ENCODE measurements at regions not wholly inside any gene's neighbourhood (a gene's known extent, or its start where the extent isn't known, plus 50 kb on each side); places are given as distances from the start of the nearest gene placed in this dataset.
"Not testable (repeated sequence)": the region's sequence is repeated elsewhere in the genome, so short reads cannot be mapped to it uniquely, and the experiment has no call there.

DNA sequence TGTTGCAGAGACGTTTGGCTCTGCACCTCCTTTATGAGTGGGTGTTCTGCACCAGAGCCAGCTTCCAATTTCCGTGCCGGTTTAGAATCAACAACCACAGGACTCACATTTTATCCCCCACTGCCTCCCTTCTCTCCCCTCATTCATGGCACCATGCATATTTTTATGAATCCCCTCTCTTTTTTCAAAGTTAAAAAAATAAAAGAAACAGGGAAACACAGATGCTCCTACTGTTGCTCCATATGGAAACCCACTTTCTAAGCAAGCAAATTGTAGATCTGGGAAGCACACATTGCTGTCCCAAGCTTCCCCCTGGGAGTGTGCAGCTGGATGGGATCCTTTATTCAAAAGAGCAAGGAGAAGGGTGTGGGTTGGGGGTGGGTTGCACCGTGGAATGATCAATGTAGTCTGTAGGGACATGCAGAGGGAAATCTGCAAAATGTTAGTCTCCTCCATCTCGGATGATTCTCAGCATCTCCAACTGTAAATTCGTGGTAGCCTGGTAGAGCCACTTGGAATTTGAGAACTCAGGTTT lies 410.0 kb upstream of the ADAMTSL1 start:
- no peak overlapping the region for H3K9ac ChIP-seq (ENCODE audit: extremely low read depth, insufficient read length, low read length)
- H2AK5ac ChIP-seq (ENCODE audit: insufficient read length, low read length) = no peak overlapping the region
- DNase-seq = no peak
- no peaks in the 10 kb centered on the region for H3K27me3 ChIP-seq (ENCODE audit: insufficient read depth, low read length)
- no peak overlapping the region for H2BK15ac ChIP-seq (ENCODE audit: low read depth, low read length)
- H3K27me3 Mint-ChIP-seq (ENCODE audit: low read depth) = no peaks in the 10 kb centered on the region
- no peak overlapping the region for H3T11ph ChIP-seq (ENCODE audit: low read length)
- no peak overlapping the region for H4K5ac ChIP-seq (ENCODE audit: insufficient read length, low read depth, low read length)
- no peak overlapping the region for H3K4me3 Mint-ChIP-seq
- no peaks in the 10 kb centered on the region for H4K20me1 ChIP-seq (ENCODE audit: control insufficient read depth, insufficient read depth, insufficient read length)
- no peak overlapping the region for H3K27ac ChIP-seq (ENCODE audit: insufficient read length, low read depth, low read length)
- no peaks in the 10 kb centered on the region for H3K4me1 ChIP-seq (ENCODE audit: insufficient read depth, low read length)
- H3K79me2 ChIP-seq (ENCODE audit: insufficient read depth, low read length) = no peaks in the 10 kb centered on the region
- TF ChIP-seq, protein P1, sequence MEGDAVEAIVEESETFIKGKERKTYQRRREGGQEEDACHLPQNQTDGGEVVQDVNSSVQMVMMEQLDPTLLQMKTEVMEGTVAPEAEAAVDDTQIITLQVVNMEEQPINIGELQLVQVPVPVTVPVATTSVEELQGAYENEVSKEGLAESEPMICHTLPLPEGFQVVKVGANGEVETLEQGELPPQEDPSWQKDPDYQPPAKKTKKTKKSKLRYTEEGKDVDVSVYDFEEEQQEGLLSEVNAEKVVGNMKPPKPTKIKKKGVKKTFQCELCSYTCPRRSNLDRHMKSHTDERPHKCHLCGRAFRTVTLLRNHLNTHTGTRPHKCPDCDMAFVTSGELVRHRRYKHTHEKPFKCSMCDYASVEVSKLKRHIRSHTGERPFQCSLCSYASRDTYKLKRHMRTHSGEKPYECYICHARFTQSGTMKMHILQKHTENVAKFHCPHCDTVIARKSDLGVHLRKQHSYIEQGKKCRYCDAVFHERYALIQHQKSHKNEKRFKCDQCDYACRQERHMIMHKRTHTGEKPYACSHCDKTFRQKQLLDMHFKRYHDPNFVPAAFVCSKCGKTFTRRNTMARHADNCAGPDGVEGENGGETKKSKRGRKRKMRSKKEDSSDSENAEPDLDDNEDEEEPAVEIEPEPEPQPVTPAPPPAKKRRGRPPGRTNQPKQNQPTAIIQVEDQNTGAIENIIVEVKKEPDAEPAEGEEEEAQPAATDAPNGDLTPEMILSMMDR (conservative IDR thresholded peaks at IDR 0.05) = no peak
- H3K27ac Mint-ChIP-seq = peak overlapping the region in 1 of 3 experiments; percentile 24; a peak in 1 of 7 replicates
- H2AFZ ChIP-seq (ENCODE audit: low read length) = no peak overlapping the region
- peaks cover 0 to 3% of the 10 kb centered on the region in 2 experiments; a peak in 1 of 4 replicates for H3K4me1 Mint-ChIP-seq
- no CpG with 5 or more reads among the region's 6 CpGs for WGBS (ENCODE audit: extremely low coverage, insufficient read length, low lambda C conversion rate)
- no peaks in the 10 kb centered on the region for H3K79me1 ChIP-seq (ENCODE audit: insufficient read depth, low read depth, low read length, poor library complexity, severe bottlenecking)
- H3K36me3 Mint-ChIP-seq (ENCODE audit: insufficient read depth in 1 of 3, low read depth in 3 of 3) = no peaks in the 10 kb centered on the region
- no peak overlapping the region for H3K4me2 ChIP-seq (ENCODE audit: insufficient read depth, insufficient read length, low read length)
- H3K56ac ChIP-seq (ENCODE audit: insufficient read length, low read depth, low read length) = no peak overlapping the region
- no peak overlapping the region for H4K91ac ChIP-seq (ENCODE audit: insufficient read length, low read depth, low read length)
- no peak overlapping the region for H2BK20ac ChIP-seq (ENCODE audit: low read depth, low read length, poor library complexity, severe bottlenecking)
- no peak overlapping the region for H2BK12ac ChIP-seq (ENCODE audit: insufficient read length, low read depth, low read length)
- H3K9me3 ChIP-seq (ENCODE audit: control insufficient read depth, low read depth, low read length) = no peaks in the 10 kb centered on the region
- H2BK120ac ChIP-seq (ENCODE audit: low read depth, low read length, poor library complexity, severe bottlenecking) = no peak overlapping the region
- no peak overlapping the region for H2BK5ac ChIP-seq (ENCODE audit: insufficient read length, low read length)
- H3K23ac ChIP-seq (ENCODE audit: insufficient read length, low read depth, low read length) = no peak overlapping the region
- no peak overlapping the region for H4K8ac ChIP-seq (replicated peaks; ENCODE audit: insufficient read length, low read depth, low read length)
- H3K9me3 Mint-ChIP-seq = no peaks in the 10 kb centered on the region
- no peak overlapping the region for H3K14ac ChIP-seq (ENCODE audit: insufficient read depth, low read length)
- no peaks in the 10 kb centered on the region for H3K23me2 ChIP-seq (ENCODE audit: insufficient read length, low read depth, low read length, poor library complexity, severe bottlenecking)
- H3K18ac ChIP-seq (ENCODE audit: insufficient read length, low read depth, low read length) = no peak overlapping the region
- no peak overlapping the region for H3K4ac ChIP-seq (ENCODE audit: low read depth, low read length)

DNA sequence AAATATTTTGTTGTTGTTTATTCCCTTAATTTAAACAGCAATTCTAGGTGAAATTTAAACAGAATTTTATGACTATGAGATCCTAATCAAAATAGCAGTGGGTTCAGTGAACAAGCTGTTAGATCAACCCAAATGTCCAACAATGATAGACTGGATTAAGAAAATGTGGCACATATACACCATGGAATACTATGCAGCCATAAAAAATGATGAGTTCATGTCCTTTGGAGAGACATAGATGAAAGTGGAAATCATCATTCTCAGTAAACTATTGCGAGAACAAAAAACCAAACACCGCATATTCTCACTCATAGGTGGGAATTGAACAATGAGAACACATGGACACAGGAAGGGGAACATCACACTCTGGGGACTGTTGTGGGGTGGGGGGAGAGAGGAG lies 407.3 kb upstream of the ADAMTSL1 start:
- not testable (repeated sequence) for H3K27me3 ChIP-seq (ENCODE audit: insufficient read depth, low read length); H3K9me3 Mint-ChIP-seq; H3K23me2 ChIP-seq (ENCODE audit: insufficient read length, low read depth, low read length, poor library complexity, severe bottlenecking); H3K56ac ChIP-seq (ENCODE audit: insufficient read length, low read depth, low read length); H3K14ac ChIP-seq (ENCODE audit: insufficient read depth, low read length); H3K36me3 Mint-ChIP-seq (ENCODE audit: insufficient read depth in 1 of 3, low read depth in 3 of 3); H3T11ph ChIP-seq (ENCODE audit: low read length); H4K8ac ChIP-seq (replicated peaks; ENCODE audit: insufficient read length, low read depth, low read length); H3K4me1 Mint-ChIP-seq; H2BK20ac ChIP-seq (ENCODE audit: low read depth, low read length, poor library complexity, severe bottlenecking); H4K20me1 ChIP-seq (ENCODE audit: control insufficient read depth, insufficient read depth, insufficient read length); H3K79me1 ChIP-seq (ENCODE audit: insufficient read depth, low read depth, low read length, poor library complexity, severe bottlenecking); H3K4me1 ChIP-seq (ENCODE audit: insufficient read depth, low read length); H3K27me3 Mint-ChIP-seq (ENCODE audit: low read depth); H2AFZ ChIP-seq (ENCODE audit: low read length); H3K4me2 ChIP-seq (ENCODE audit: insufficient read depth, insufficient read length, low read length); H3K79me2 ChIP-seq (ENCODE audit: insufficient read depth, low read length); H3K4ac ChIP-seq (ENCODE audit: low read depth, low read length); H3K23ac ChIP-seq (ENCODE audit: insufficient read length, low read depth, low read length); H2BK120ac ChIP-seq (ENCODE audit: low read depth, low read length, poor library complexity, severe bottlenecking); H3K27ac Mint-ChIP-seq; H2BK12ac ChIP-seq (ENCODE audit: insufficient read length, low read depth, low read length); H3K9ac ChIP-seq (ENCODE audit: extremely low read depth, insufficient read length, low read length); H2BK15ac ChIP-seq (ENCODE audit: low read depth, low read length); DNase-seq; H4K91ac ChIP-seq (ENCODE audit: insufficient read length, low read depth, low read length); H3K9me3 ChIP-seq (ENCODE audit: control insufficient read depth, low read depth, low read length); H2AK5ac ChIP-seq (ENCODE audit: insufficient read length, low read length); H3K27ac ChIP-seq (ENCODE audit: insufficient read length, low read depth, low read length); H3K4me3 Mint-ChIP-seq; H4K5ac ChIP-seq (ENCODE audit: insufficient read length, low read depth, low read length); H3K18ac ChIP-seq (ENCODE audit: insufficient read length, low read depth, low read length); H2BK5ac ChIP-seq (ENCODE audit: insufficient read length, low read length)
- no CpG with 5 or more reads among the region's 2 CpGs for WGBS (ENCODE audit: extremely low coverage, insufficient read length, low lambda C conversion rate)
